Transverse colon (tissue), 4 donors: ENCODE measurements at regions not wholly inside any gene's neighbourhood (a gene's known extent, or its start where the extent isn't known, plus 50 kb on each side); places are given as distances from the start of the nearest gene placed in this dataset.

ENCODE experiments used
- DNase-seq: peaks from one replicate; pipeline ENCODE4 v3.0.0-alpha.2; 2019
- H3K27ac ChIP-seq, 4 donors: fragments of 200-600 bp; sonication (generic); 2 replicates each; pipeline ENCODE4 v1.5.1; 2016 to 2018; ENCODE audit warnings: inconsistent platforms in 4 of 4
- H3K27me3 ChIP-seq: fragments of 200-600 bp; sonication (generic); 2 replicates; pipeline ENCODE4 v1.5.1; 2017; ENCODE audit warnings: inconsistent platforms
- H3K36me3 ChIP-seq, 4 donors: fragments of 200-600 bp; sonication (generic); 2 replicates each; pipeline ENCODE4 v1.5.1; 2017 to 2019; ENCODE audit warnings: inconsistent platforms in 4 of 4
- H3K4me1 ChIP-seq, 4 donors: fragments of 200-600 bp; sonication (generic); 2 replicates each; pipeline ENCODE4 v1.5.1; 2017 to 2020; ENCODE audit warnings: inconsistent platforms in 4 of 4
- H3K4me3 ChIP-seq, 4 donors: fragments of 200-600 bp; sonication (generic); 1 replicate in 1 of 4; 2 replicates in 3 of 4; pipeline versions ENCODE4 v1.5.1 to v1.6.1; 2017 to 2019; ENCODE audit warnings: inconsistent platforms in 4 of 4
- H3K9me3 ChIP-seq, 2 donors: fragments of 200-600 bp; sonication (generic); 2 replicates each; pipeline ENCODE4 v1.5.1; 2017 to 2019; ENCODE audit warnings: inconsistent platforms in 2 of 2
- CTCF ChIP-seq, 5 experiments: fragments of 200-600 bp in 3 of 5; fragments of 450-650 bp in 2 of 5; sonication (generic) in 3 of 5; IDR thresholded peaks; 1 replicate in 2 of 5; 2 replicates in 3 of 5; pipeline ENCODE4 v1.5.1; 2016 to 2017; ENCODE audit warnings: antibody characterized with exemption in 5 of 5, inconsistent platforms in 3 of 5, mild to moderate bottlenecking in 2 of 5, moderate library complexity in 1 of 5
- EP300 ChIP-seq: sonication (generic); formaldehyde crosslinking; IDR thresholded peaks from one replicate; pipeline ENCODE4 v1.6.1; 2017; ENCODE audit warnings: antibody characterized with exemption, low read depth
- POLR2A ChIP-seq: fragments of 450-650 bp; IDR thresholded peaks from one replicate; pipeline ENCODE4 v1.6.1; 2016; ENCODE audit warnings: antibody characterized with exemption, mild to moderate bottlenecking, moderate library complexity
- POLR2AphosphoS5 ChIP-seq, 3 donors: sonication (generic); formaldehyde crosslinking; IDR thresholded peaks; one replicate each; pipeline ENCODE4 v1.6.1; 2016; ENCODE audit warnings: antibody characterized with exemption in 3 of 3
- WGBS, 2 donors: methylation state at CpG; one replicate each; pipeline ENCODE4 v1.1.5; 2018; ENCODE audit warnings: low coverage in 1 of 2; 5-methylcytosine and 5-hydroxymethylcytosine counted together
- in situ Hi-C, 4 donors: fragments of 200-750 bp; cut with MboI; loops; one replicate each; pipeline versions ENCODE4 v1.15.0 to v1.15.1; 2017; ENCODE audit warnings: low sequenced_read_pairs in 3 of 4, low pct_ligation_motif_present in 1 of 4, low pct_unique_long_range_greater_than_20kb in 1 of 4
- intact Hi-C: fragments of 100-400 bp; cut with DNase I; formaldehyde crosslinking; loops from one replicate; pipeline ENCODE4 v1.15.1; 2023; ENCODE audit warnings: low total_unique reads

GRCh38 chr4:164188236-164188635 lies 565.7 kb upstream of the SMIM31 start:
- H3K4me1 ChIP-seq = no peaks in the 10 kb centered on the region
- no peaks in the 10 kb centered on the region for H3K36me3 ChIP-seq
- no peaks in the 10 kb centered on the region for H3K9me3 ChIP-seq
- WGBS, 2 donors = 87 to 93% methylated on average over 3 to 35 of the region's 35 CpGs
- H3K27me3 ChIP-seq = no peaks in the 10 kb centered on the region
- no peak overlapping the region for H3K4me3 ChIP-seq
- no peak overlapping the region for H3K27ac ChIP-seq
- DNase-seq = no peak
- TF ChIP-seq CTCF (IDR thresholded peaks at IDR 0.05) = no peak
- no peak for TF ChIP-seq EP300
- TF ChIP-seq POLR2A = no peak
- no peak for TF ChIP-seq POLR2AphosphoS5 (IDR thresholded peaks at IDR 0.05)
- in situ Hi-C loops (no loop called here), intact Hi-C loops (no loop called here)

GRCh38 chr4:164192844-164193243 lies 561.1 kb upstream of the SMIM31 start:
- no peaks in the 10 kb centered on the region for H3K27me3 ChIP-seq
- DNase-seq = no peak
- WGBS, 2 donors = 69 to 84% methylated on average over 3 to 5 of the region's 5 CpGs
- H3K4me1 ChIP-seq = no peaks in the 10 kb centered on the region
- in situ Hi-C loops (no loop called here), intact Hi-C loops (no loop called here)
- H3K9me3 ChIP-seq = no peaks in the 10 kb centered on the region
- H3K27ac ChIP-seq = no peak overlapping the region
- TF ChIP-seq CTCF (IDR thresholded peaks at IDR 0.05) (no peak), EP300 (no peak), POLR2AphosphoS5 (IDR thresholded peaks at IDR 0.05) (no peak), POLR2A (no peak)
- H3K4me3 ChIP-seq = no peak overlapping the region
- H3K36me3 ChIP-seq = no peaks in the 10 kb centered on the region

GRCh38 chr4:164193676-164194075 lies 560.3 kb upstream of the SMIM31 start:
- intact Hi-C loops (no loop called here), in situ Hi-C loops (no loop called here)
- Histone ChIP-seq H3K36me3 (no peaks in the 10 kb centered on the region), H3K4me3 (no peak overlapping the region), H3K9me3 (no peaks in the 10 kb centered on the region), H3K27ac (no peak overlapping the region), H3K4me1 (no peaks in the 10 kb centered on the region), H3K27me3 (no peaks in the 10 kb centered on the region)
- TF ChIP-seq CTCF (IDR thresholded peaks at IDR 0.05) = no peak
- no peak for TF ChIP-seq POLR2A
- no peak for TF ChIP-seq EP300
- TF ChIP-seq POLR2AphosphoS5 (IDR thresholded peaks at IDR 0.05) = no peak
- no peak for DNase-seq

- in situ Hi-C loops (no loop called here), intact Hi-C loops (no loop called here)
- no peak overlapping the region for H3K27ac ChIP-seq
- H3K4me3 ChIP-seq = no peak overlapping the region
- no peak for DNase-seq
- H3K36me3 ChIP-seq = no peaks in the 10 kb centered on the region
- WGBS, 2 donors = 92 to 95% methylated on average over 9 to 18 of the region's 18 CpGs
- H3K9me3 ChIP-seq = no peaks in the 10 kb centered on the region
- TF ChIP-seq EP300 (no peak), POLR2A (no peak), CTCF (IDR thresholded peaks at IDR 0.05) (no peak), POLR2AphosphoS5 (IDR thresholded peaks at IDR 0.05) (no peak)
- H3K27me3 ChIP-seq = no peaks in the 10 kb centered on the region
- no peaks in the 10 kb centered on the region for H3K4me1 ChIP-seq
These were observed 556.4 kb upstream of the SMIM31 start for GRCh38 chr4:164197556-164197955.
